Vagina (tissue), 2 donors: ENCODE measurements at regions not wholly inside any gene's neighbourhood (a gene's known extent, or its start where the extent isn't known, plus 50 kb on each side); places are given as distances from the start of the nearest gene placed in this dataset.

ENCODE experiments used
- CTCF ChIP-seq, 3 experiments: fragments of 450-650 bp in 2 of 3; fragments of 200-600 bp in 1 of 3; sonication (generic) in 1 of 3; IDR thresholded peaks; one replicate each; pipeline ENCODE4 v1.5.1; 2017 to 2019; ENCODE audit warnings: antibody characterized with exemption in 3 of 3, mild to moderate bottlenecking in 2 of 3, moderate library complexity in 2 of 3
- POLR2A ChIP-seq, 2 donors: fragments of 450-650 bp; IDR thresholded peaks; one replicate each; pipeline ENCODE4 v1.6.1; 2017; ENCODE audit warnings: antibody characterized with exemption in 2 of 2, mild to moderate bottlenecking in 2 of 2, moderate library complexity in 2 of 2
- POLR2AphosphoS5 ChIP-seq, 2 donors: sonication (generic); formaldehyde crosslinking; IDR thresholded peaks; one replicate each; pipeline ENCODE4 v1.9.0; 2017; ENCODE audit warnings: antibody characterized with exemption in 2 of 2, mild to moderate bottlenecking in 2 of 2, low read depth in 1 of 2; ENCODE audit not compliant: insufficient read depth in 1 of 2

- TF ChIP-seq POLR2AphosphoS5 (IDR thresholded peaks at IDR 0.05; ENCODE audit: insufficient read depth in 1 of 2, low read depth in 1 of 2) (no peak), CTCF (IDR thresholded peaks at IDR 0.05) (no peak), POLR2A (IDR thresholded peaks at IDR 0.05) (no peak)
Observed at GRCh38 chr4:111681751-111682150, 463.5 kb upstream of the FAM241A start.
